Fibroblast of lung (primary cell): ENCODE measurements at regions not wholly inside any gene's neighbourhood (a gene's known extent, or its start where the extent isn't known, plus 50 kb on each side); places are given as distances from the start of the nearest gene placed in this dataset.

ENCODE experiments used
- DNase-seq, 2 donors: peaks; one replicate each; pipeline versions ENCODE4 v3.0.0 to v3.0.0-alpha.2; 2010; ENCODE audit warnings: low read depth in 2 of 2
- H2AFZ ChIP-seq: 2 replicates; pipeline ENCODE4 v1.5.1; 2012; ENCODE audit warnings: low read length, control low read depth, inconsistent platforms
- H3K27ac ChIP-seq: 2 replicates; pipeline ENCODE4 v1.5.1; 2011; ENCODE audit warnings: low read length, control low read depth; ENCODE audit not compliant: insufficient read depth
- H3K27me3 ChIP-seq: 2 replicates; pipeline ENCODE4 v1.5.1; 2011; ENCODE audit warnings: mild to moderate bottlenecking, low read length; ENCODE audit not compliant: control insufficient read depth, insufficient read depth
- H3K36me3 ChIP-seq: 2 replicates; pipeline ENCODE4 v1.5.1; 2011; ENCODE audit warnings: low read length; ENCODE audit not compliant: control insufficient read depth, insufficient read depth
- H3K4me1 ChIP-seq: 2 replicates; pipeline ENCODE4 v1.5.1; 2011; ENCODE audit warnings: low read length; ENCODE audit not compliant: control insufficient read depth, insufficient read depth; ENCODE audit errors: extremely low read depth
- H3K4me2 ChIP-seq: 2 replicates; pipeline ENCODE4 v1.5.1; 2011; ENCODE audit warnings: low read length, control low read depth; ENCODE audit not compliant: insufficient read depth; ENCODE audit errors: extremely low read depth
- H3K4me3 ChIP-seq, 4 experiments: fragments of 200-600 bp in 1 of 4; sonication (generic) in 1 of 4; replicated peaks in 1 of 4; 2 replicates each; pipeline ENCODE4 v1.5.1; 2011 to 2016; ENCODE audit warnings: low read length in 4 of 4, low read depth in 3 of 4, mild to moderate bottlenecking in 3 of 4, control low read depth in 2 of 4, inconsistent platforms in 1 of 4, mixed read lengths in 1 of 4; ENCODE audit not compliant: insufficient read depth in 1 of 4; ENCODE audit errors: control extremely low read depth in 1 of 4
- H3K79me2 ChIP-seq: 2 replicates; pipeline ENCODE4 v1.5.1; 2012; ENCODE audit warnings: mild to moderate bottlenecking, low read length, inconsistent platforms; ENCODE audit not compliant: control insufficient read depth, insufficient read depth
- H3K9ac ChIP-seq: 2 replicates; pipeline ENCODE4 v1.5.1; 2011; ENCODE audit warnings: mild to moderate bottlenecking, low read length, control low read depth; ENCODE audit not compliant: insufficient read depth
- H3K9me3 ChIP-seq: 2 replicates; pipeline ENCODE4 v1.5.1; 2012; ENCODE audit warnings: low read depth, low read length; ENCODE audit not compliant: control insufficient read depth, insufficient read depth
- H4K20me1 ChIP-seq: 2 replicates; pipeline ENCODE4 v1.5.1; 2011; ENCODE audit warnings: low read length; ENCODE audit not compliant: control insufficient read depth, insufficient read depth; ENCODE audit errors: extremely low read depth
- EZH2 ChIP-seq: IDR thresholded peaks from 2 replicates; pipeline ENCODE4 v1.5.1; 2012; ENCODE audit warnings: low read length, control low read depth, mild to moderate bottlenecking; ENCODE audit errors: missing control alignments
- TF ChIP-seq, protein P1 (sequence below), 2 donors: IDR thresholded peaks in 1 of 2; conservative IDR thresholded peaks in 1 of 2; 1 replicate in 1 of 2; 2 replicates in 1 of 2; pipeline ENCODE4 v1.5.1; 2011 to 2012; ENCODE audit warnings: low read length in 2 of 2, control low read depth in 1 of 2, inconsistent platforms in 1 of 2, low read depth in 1 of 2, mild to moderate bottlenecking in 1 of 2

DNA sequence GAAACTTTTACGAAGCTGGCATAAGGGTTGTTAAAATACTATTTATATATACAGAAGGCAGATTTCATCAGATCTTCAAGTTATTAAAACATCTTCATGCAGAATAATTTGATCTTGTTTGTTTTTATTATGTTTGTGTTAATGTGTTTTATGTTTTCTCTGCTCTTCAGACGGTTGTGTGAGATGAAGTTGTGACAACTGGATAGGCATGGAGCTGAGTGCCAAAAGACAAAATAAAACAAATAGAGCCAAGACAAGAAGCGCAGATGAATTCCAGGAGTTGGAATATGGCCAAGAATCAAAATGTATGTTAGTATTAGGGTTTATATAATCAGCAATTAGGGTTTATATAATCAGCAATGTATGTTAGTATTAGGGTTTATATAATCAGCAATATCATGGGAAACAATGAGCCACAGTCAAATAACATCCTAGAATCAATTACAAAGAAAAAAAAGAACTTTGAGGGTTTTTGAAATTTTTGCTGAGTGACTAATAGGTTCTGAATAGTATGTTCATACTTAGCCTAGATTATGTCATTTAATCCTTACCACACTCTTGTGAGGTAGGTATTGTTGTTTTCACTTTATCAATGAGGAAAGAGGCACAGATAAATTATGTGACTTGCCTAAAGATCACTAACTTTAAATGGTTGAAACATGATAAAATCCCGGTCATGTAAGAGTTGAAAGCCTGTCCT lies 488.0 kb upstream of the STEAP1 start:
- Histone ChIP-seq H2AFZ (no peak overlapping the region), H3K27me3 (no peaks in the 10 kb centered on the region), H3K9ac (no peak overlapping the region), H3K27ac (no peak overlapping the region), H3K79me2 (no peaks in the 10 kb centered on the region), H3K4me2 (no peak overlapping the region), H3K4me1 (no peaks in the 10 kb centered on the region), H3K4me3 (no peak overlapping the region), H3K9me3 (no peaks in the 10 kb centered on the region), H3K36me3 (no peaks in the 10 kb centered on the region), H4K20me1 (no peaks in the 10 kb centered on the region)
- no peak for DNase-seq
- TF ChIP-seq, protein P1, sequence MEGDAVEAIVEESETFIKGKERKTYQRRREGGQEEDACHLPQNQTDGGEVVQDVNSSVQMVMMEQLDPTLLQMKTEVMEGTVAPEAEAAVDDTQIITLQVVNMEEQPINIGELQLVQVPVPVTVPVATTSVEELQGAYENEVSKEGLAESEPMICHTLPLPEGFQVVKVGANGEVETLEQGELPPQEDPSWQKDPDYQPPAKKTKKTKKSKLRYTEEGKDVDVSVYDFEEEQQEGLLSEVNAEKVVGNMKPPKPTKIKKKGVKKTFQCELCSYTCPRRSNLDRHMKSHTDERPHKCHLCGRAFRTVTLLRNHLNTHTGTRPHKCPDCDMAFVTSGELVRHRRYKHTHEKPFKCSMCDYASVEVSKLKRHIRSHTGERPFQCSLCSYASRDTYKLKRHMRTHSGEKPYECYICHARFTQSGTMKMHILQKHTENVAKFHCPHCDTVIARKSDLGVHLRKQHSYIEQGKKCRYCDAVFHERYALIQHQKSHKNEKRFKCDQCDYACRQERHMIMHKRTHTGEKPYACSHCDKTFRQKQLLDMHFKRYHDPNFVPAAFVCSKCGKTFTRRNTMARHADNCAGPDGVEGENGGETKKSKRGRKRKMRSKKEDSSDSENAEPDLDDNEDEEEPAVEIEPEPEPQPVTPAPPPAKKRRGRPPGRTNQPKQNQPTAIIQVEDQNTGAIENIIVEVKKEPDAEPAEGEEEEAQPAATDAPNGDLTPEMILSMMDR (conservative IDR thresholded peaks at IDR 0.05 in 1 of 2, IDR thresholded peaks at IDR 0.05 in 1 of 2; ENCODE audit: low read depth in 1 of 2, low read length in 2 of 2) = no peak
- no peak for TF ChIP-seq EZH2

DNA sequence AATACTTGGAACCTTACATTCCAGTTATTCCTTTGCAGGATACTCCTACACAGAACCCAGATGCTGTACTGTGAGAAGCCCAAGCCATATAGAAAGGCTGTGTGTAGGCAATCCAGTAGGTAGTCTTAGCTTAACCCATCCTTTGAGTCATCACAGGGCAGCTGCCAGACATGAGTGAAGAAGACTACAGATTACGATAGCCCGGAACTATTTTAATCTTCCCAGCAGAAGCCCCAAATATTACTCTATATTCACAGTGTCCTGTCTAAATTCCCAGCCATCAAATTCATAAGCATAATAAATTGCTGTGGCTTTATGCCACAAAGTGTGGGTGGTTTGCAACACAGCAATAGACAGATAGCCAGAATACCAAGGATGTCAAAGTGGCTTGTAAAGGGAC lies 474.1 kb upstream of the STEAP1 start:
- Histone ChIP-seq H3K4me3 (no peak overlapping the region), H4K20me1 (no peaks in the 10 kb centered on the region), H3K4me2 (no peak overlapping the region), H2AFZ (no peak overlapping the region), H3K9me3 (no peaks in the 10 kb centered on the region), H3K27ac (no peak overlapping the region), H3K9ac (no peak overlapping the region), H3K79me2 (no peaks in the 10 kb centered on the region), H3K4me1 (no peaks in the 10 kb centered on the region), H3K27me3 (no peaks in the 10 kb centered on the region), H3K36me3 (no peaks in the 10 kb centered on the region)
- TF ChIP-seq, protein P1 (conservative IDR thresholded peaks at IDR 0.05 in 1 of 2, IDR thresholded peaks at IDR 0.05 in 1 of 2; ENCODE audit: low read depth in 1 of 2, low read length in 2 of 2) = no peak
- TF ChIP-seq EZH2 = no peak
- no peak for DNase-seq

DNA sequence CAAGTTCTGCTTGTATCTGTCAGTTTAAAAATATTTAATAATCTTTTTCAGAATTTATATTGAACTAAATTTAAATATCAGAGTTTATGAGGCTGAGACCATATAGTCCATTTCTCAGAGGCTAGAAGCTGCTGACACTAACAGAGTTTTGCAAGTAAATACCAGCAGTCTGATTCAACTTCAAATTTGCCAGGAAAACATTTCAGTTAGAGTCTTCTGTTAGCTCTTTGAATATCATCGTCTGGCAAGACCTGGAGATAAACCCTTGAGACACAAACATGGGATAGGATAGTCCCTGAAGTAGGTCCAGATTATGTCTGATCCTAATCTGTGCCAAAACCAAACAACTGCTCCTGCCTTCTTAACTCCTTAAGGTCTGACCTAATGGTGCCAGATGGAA lies 472.8 kb upstream of the STEAP1 start:
- H3K27me3 ChIP-seq = no peaks in the 10 kb centered on the region
- no peak overlapping the region for H2AFZ ChIP-seq
- no peak overlapping the region for H3K4me3 ChIP-seq
- no peaks in the 10 kb centered on the region for H3K4me1 ChIP-seq
- H3K4me2 ChIP-seq = no peak overlapping the region
- no peak overlapping the region for H3K9ac ChIP-seq
- H3K79me2 ChIP-seq = no peaks in the 10 kb centered on the region
- TF ChIP-seq EZH2 = no peak
- TF ChIP-seq, protein P1 (conservative IDR thresholded peaks at IDR 0.05 in 1 of 2, IDR thresholded peaks at IDR 0.05 in 1 of 2; ENCODE audit: low read depth in 1 of 2, low read length in 2 of 2) = no peak
- no peaks in the 10 kb centered on the region for H3K9me3 ChIP-seq
- no peaks in the 10 kb centered on the region for H3K36me3 ChIP-seq
- no peaks in the 10 kb centered on the region for H4K20me1 ChIP-seq
- no peak for DNase-seq
- no peak overlapping the region for H3K27ac ChIP-seq
